ENCODE measurements at regions not wholly inside any gene's neighbourhood (a gene's known extent, or its start where the extent isn't known, plus 50 kb on each side); places are given as distances from the start of the nearest gene placed in this dataset.

DNA sequence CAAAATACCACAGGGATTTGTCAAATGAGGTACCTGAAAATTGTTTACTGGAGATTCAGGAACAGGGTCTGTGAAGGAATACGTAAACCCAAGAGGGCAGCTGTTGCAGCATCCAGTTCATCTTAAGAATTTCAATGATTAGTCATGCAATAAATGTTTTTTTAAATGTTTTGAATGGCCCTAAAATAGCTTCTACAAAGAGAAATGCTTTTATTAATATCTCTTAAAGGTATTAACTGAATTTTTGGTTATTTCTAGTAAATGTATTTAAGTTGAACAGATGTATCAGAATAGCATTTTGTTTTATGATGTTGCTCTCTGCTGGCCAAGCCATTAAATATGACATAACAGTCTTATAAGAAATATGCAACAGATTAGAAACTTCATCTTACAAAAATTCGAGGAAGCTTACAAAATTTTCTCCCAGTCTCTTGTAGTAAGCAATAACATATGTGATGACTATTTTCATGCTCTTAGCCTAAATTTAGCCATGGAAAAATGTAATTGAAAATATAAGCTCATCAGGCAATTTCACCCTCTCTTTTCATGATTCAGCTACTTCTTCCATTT, 863.9 kb downstream of the SUCLG1 start:
- Histone ChIP-seq H3K36me3 (ENCODE audit: control insufficient read depth, insufficient read depth, low read length) (no peaks in the 10 kb centered on the region), H3K4me1 (ENCODE audit: control insufficient read depth, insufficient read depth, low read length) (no peaks in the 10 kb centered on the region), H3K4me3 (ENCODE audit: low read length) (no peak overlapping the region), H3K27me3 (ENCODE audit: control insufficient read depth, insufficient read depth, low read length) (no peaks in the 10 kb centered on the region), H3K27ac (ENCODE audit: low read length) (no peak overlapping the region), H3K9me3 (ENCODE audit: control insufficient read depth, insufficient read depth, low read length) (no peaks in the 10 kb centered on the region)
- intact Hi-C loops (cut with micrococcal nuclease): no loop called here
- ATAC-seq (no peak), DNase-seq (no peak)
- Mint-ChIP-seq H3K36me3 (no peaks in the 10 kb centered on the region), H3K4me3 (no peak overlapping the region), H3K27ac (no peak overlapping the region), H3K4me1 (no peaks in the 10 kb centered on the region), H3K9me3 (peaks cover 11 to 19% of the 10 kb centered on the region in 2 donors), H3K27me3 (ENCODE audit: low read depth in 2 of 2) (no peaks in the 10 kb centered on the region)
- TF ChIP-seq, protein P1, sequence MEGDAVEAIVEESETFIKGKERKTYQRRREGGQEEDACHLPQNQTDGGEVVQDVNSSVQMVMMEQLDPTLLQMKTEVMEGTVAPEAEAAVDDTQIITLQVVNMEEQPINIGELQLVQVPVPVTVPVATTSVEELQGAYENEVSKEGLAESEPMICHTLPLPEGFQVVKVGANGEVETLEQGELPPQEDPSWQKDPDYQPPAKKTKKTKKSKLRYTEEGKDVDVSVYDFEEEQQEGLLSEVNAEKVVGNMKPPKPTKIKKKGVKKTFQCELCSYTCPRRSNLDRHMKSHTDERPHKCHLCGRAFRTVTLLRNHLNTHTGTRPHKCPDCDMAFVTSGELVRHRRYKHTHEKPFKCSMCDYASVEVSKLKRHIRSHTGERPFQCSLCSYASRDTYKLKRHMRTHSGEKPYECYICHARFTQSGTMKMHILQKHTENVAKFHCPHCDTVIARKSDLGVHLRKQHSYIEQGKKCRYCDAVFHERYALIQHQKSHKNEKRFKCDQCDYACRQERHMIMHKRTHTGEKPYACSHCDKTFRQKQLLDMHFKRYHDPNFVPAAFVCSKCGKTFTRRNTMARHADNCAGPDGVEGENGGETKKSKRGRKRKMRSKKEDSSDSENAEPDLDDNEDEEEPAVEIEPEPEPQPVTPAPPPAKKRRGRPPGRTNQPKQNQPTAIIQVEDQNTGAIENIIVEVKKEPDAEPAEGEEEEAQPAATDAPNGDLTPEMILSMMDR (IDR thresholded peaks at IDR 0.05): no peak
- 81% methylated on average over 1 of the region's 2 CpGs for WGBS (ENCODE audit: insufficient coverage)

DNA sequence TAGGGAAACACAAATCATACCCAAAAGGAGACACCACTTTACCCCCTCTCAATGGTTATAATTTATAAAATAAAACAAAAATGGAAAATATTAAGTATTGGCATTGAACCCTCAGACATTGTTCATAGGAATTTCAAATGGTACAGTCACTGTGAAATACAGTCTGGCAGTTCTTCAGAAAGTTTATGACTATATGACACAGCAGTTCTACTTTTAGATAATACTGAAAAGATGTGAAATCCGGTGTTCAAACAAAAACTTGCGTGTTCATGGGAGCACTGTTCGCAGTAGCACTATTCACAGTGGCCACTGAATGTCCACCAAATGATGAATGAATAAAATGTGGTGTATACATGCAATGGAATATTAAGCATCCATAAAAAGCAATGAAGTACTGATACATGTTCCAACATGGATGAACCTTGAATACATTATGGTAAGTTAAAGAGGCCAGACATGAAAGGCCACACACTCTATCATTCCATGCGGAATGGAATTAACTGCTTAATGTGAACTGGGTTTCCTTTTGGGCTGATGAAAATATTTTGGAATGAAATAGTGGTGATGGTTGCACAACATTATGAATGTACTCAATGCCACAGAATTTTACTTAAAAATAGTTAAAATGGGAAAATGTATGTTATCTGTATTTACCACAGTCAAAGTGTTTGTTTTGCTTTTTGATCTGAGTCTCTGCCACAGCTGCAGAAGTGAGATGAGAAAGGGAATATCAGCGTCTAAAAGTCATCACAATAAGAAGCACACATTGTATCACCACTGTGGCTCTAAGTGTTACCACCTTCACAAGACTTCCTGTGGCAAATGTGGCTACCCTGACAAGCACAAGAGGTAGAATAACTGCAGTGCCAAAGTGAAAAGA, 864.6 kb downstream of the SUCLG1 start:
- intact Hi-C loops (cut with micrococcal nuclease): no loop called here
- TF ChIP-seq, protein P1 (IDR thresholded peaks at IDR 0.05): no peak
- H3K36me3 ChIP-seq (ENCODE audit: control insufficient read depth, insufficient read depth, low read length): no peaks in the 10 kb centered on the region
- H3K9me3 ChIP-seq (ENCODE audit: control insufficient read depth, insufficient read depth, low read length): no peaks in the 10 kb centered on the region
- Mint-ChIP-seq H3K9me3 (peaks cover 12 to 15% of the 10 kb centered on the region in 2 donors), H3K4me3 (no peak overlapping the region), H3K4me1 (no peaks in the 10 kb centered on the region), H3K27ac (no peak overlapping the region), H3K27me3 (ENCODE audit: low read depth in 2 of 2) (no peaks in the 10 kb centered on the region), H3K36me3 (no peaks in the 10 kb centered on the region)
- H3K4me1 ChIP-seq (ENCODE audit: control insufficient read depth, insufficient read depth, low read length): no peaks in the 10 kb centered on the region
- 70% methylated on average over 5 of the region's 5 CpGs for WGBS (ENCODE audit: insufficient coverage)
- ATAC-seq (no peak), DNase-seq (no peak)
- H3K27me3 ChIP-seq (ENCODE audit: control insufficient read depth, insufficient read depth, low read length): no peaks in the 10 kb centered on the region
- H3K4me3 ChIP-seq (ENCODE audit: low read length): no peak overlapping the region
- no peak overlapping the region for H3K27ac ChIP-seq (ENCODE audit: low read length)

DNA sequence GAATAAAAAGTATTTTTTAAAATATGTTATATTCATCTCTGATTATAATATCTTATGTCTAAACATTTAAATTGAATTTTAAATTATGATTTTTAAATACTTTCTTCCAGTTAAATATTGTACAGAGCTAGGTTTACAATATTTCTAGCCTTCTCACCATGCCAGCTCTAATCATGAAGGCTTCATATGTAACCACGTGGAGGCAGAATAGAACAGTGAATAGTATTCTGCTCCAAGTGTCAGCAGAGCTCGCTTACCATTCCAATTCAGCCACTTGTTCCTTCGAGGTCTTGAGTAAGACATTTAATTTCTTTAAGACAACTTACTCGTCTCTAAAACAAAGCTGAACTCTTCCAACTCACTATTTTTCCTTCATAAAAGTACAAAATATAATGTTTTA, 871.8 kb downstream of the SUCLG1 start:
- Histone ChIP-seq H3K9me3 (ENCODE audit: control insufficient read depth, insufficient read depth, low read length) (no peaks in the 10 kb centered on the region), H3K27me3 (ENCODE audit: control insufficient read depth, insufficient read depth, low read length) (no peaks in the 10 kb centered on the region), H3K4me3 (ENCODE audit: low read length) (no peak overlapping the region), H3K36me3 (ENCODE audit: control insufficient read depth, insufficient read depth, low read length) (no peaks in the 10 kb centered on the region), H3K27ac (ENCODE audit: low read length) (no peak overlapping the region), H3K4me1 (ENCODE audit: control insufficient read depth, insufficient read depth, low read length) (no peaks in the 10 kb centered on the region)
- H3K27ac Mint-ChIP-seq: no peak overlapping the region
- 87% methylated on average over 3 of the region's 4 CpGs for WGBS (ENCODE audit: insufficient coverage)
- intact Hi-C loops (cut with micrococcal nuclease): no loop called here
- no peak for ATAC-seq
- H3K9me3 Mint-ChIP-seq: peaks cover 10 to 20% of the 10 kb centered on the region in 2 donors
- H3K4me3 Mint-ChIP-seq: no peak overlapping the region
- TF ChIP-seq, protein P1 (IDR thresholded peaks at IDR 0.05): no peak
- no peaks in the 10 kb centered on the region for H3K4me1 Mint-ChIP-seq
- H3K27me3 Mint-ChIP-seq (ENCODE audit: low read depth in 2 of 2): no peaks in the 10 kb centered on the region
- no peak for DNase-seq
- H3K36me3 Mint-ChIP-seq: peaks cover 8% of the 10 kb centered on the region

Data from natural killer cell (primary cell).